ENCODE measurements at regions not wholly inside any gene's neighbourhood (a gene's known extent, or its start where the extent isn't known, plus 50 kb on each side); places are given as distances from the start of the nearest gene placed in this dataset.

DNA sequence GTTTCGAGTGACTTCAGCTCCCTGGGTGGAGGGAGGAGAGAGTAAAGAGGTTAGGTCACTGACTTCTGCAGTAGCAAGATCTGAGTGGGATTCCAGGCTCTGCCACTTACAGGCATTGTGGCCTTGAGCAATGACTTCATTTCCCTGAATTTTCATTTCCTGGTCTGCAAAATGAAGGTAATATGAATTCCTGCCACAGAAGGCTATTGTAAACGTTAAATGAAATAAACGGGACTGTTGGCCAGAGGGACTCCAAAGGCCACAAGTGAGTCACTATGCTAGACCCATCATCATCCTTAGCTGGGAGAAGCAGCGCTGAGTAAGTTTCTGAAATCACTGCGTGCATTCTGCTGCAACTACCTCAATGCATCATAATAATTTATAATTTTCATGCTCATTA is 807.8 kb downstream of the AACS start:
- no peak for TF ChIP-seq POLR2A (IDR thresholded peaks at IDR 0.05)
- TF ChIP-seq, protein P1, sequence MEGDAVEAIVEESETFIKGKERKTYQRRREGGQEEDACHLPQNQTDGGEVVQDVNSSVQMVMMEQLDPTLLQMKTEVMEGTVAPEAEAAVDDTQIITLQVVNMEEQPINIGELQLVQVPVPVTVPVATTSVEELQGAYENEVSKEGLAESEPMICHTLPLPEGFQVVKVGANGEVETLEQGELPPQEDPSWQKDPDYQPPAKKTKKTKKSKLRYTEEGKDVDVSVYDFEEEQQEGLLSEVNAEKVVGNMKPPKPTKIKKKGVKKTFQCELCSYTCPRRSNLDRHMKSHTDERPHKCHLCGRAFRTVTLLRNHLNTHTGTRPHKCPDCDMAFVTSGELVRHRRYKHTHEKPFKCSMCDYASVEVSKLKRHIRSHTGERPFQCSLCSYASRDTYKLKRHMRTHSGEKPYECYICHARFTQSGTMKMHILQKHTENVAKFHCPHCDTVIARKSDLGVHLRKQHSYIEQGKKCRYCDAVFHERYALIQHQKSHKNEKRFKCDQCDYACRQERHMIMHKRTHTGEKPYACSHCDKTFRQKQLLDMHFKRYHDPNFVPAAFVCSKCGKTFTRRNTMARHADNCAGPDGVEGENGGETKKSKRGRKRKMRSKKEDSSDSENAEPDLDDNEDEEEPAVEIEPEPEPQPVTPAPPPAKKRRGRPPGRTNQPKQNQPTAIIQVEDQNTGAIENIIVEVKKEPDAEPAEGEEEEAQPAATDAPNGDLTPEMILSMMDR (IDR thresholded peaks at IDR 0.05 in 4 of 5, conservative IDR thresholded peaks at IDR 0.05 in 1 of 5), result no peak

Measured in gastrocnemius medialis (tissue), 4 donors.